ENCODE measurements at regions not wholly inside any gene's neighbourhood (a gene's known extent, or its start where the extent isn't known, plus 50 kb on each side); places are given as distances from the start of the nearest gene placed in this dataset.

GRCh38 chr10:3016016-3016415 lies 51.3 kb upstream of the PFKP start:
- TF ChIP-seq POLR2A (IDR thresholded peaks at IDR 0.05) (no peak), CTCF (IDR thresholded peaks at IDR 0.05) (no peak)
